ENCODE measurements at regions not wholly inside any gene's neighbourhood (a gene's known extent, or its start where the extent isn't known, plus 50 kb on each side); places are given as distances from the start of the nearest gene placed in this dataset.

- no peak for DNase-seq (ENCODE audit: low spot score)
- no peak for TF ChIP-seq CTCF (IDR thresholded peaks at IDR 0.05; ENCODE audit: extremely low read depth, insufficient read depth, missing control alignments)
- in situ Hi-C loops (cut with MboI; ENCODE audit: low pct_unique_long_range_greater_than_20kb, low sequenced_read_pairs, unreplicated experiment) = no loop called here
Measured at GRCh38 chr5:124328201-124328600, 418.2 kb downstream of the ZNF608 start.

- TF ChIP-seq CTCF (IDR thresholded peaks at IDR 0.05; ENCODE audit: extremely low read depth, insufficient read depth, missing control alignments) = no peak
- in situ Hi-C loops (cut with MboI; ENCODE audit: low pct_unique_long_range_greater_than_20kb, low sequenced_read_pairs, unreplicated experiment) = no loop called here
- no peak for DNase-seq (ENCODE audit: low spot score)
Measured at GRCh38 chr5:124318661-124319060, 427.8 kb downstream of the ZNF608 start.

DNA sequence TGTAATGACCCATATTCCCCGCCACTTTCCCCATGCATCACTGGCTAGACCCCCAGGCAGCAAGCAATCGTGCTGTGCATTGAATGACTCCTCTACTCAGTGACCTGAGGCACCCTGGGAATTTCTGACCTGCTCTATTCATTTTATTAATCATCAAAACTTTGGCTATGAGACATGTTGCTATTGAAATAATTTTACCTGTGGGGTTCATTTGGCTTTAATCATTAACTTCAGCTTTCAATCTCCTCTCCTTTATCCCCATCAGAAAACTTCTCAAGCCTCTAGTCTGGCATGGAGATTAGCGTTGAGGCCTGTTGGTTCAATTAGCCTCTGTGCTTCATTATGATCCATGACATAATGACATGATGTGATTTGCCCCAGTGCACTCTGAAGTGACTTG is 429.0 kb downstream of the ZNF608 start:
- in situ Hi-C loops (cut with MboI; ENCODE audit: low pct_unique_long_range_greater_than_20kb, low sequenced_read_pairs, unreplicated experiment) = no loop called here
- no peak for TF ChIP-seq CTCF (IDR thresholded peaks at IDR 0.05; ENCODE audit: extremely low read depth, insufficient read depth, missing control alignments)
- no peak for DNase-seq (ENCODE audit: low spot score)

DNA sequence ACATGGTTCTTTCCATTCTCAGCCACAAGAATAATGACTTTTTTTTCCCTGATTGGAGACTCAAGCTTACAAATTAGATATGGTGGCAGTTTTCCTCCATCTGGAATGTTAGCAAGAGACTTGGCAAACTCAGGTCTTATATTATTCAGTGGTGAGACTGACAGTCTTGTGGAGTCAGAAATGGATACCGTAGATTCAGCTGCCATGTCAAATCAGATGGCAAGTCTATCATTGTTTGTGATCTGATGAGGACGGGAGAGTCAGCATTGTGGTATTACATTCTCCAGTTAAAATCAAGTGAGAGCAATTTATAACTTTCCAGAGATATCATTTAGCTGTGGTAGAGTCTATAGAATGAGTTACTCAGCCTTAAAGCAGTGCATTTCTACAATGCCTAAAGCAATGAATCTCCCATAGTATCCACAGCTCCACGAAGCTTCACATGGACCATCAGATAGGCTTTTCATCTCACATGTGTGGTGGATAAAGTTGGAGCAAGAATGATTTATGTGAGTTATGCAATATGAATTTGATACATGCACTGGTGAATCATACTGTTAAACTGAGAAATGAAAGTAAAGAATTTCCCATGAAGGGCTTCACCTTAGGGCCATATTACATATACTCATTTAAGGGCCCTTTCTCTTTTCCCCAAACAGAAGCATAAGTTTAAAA is 430.6 kb downstream of the ZNF608 start:
- TF ChIP-seq CTCF (IDR thresholded peaks at IDR 0.05; ENCODE audit: extremely low read depth, insufficient read depth, missing control alignments) = no peak
- in situ Hi-C loops (cut with MboI; ENCODE audit: low pct_unique_long_range_greater_than_20kb, low sequenced_read_pairs, unreplicated experiment) = no loop called here
- DNase-seq (ENCODE audit: low spot score) = no peak

DNA sequence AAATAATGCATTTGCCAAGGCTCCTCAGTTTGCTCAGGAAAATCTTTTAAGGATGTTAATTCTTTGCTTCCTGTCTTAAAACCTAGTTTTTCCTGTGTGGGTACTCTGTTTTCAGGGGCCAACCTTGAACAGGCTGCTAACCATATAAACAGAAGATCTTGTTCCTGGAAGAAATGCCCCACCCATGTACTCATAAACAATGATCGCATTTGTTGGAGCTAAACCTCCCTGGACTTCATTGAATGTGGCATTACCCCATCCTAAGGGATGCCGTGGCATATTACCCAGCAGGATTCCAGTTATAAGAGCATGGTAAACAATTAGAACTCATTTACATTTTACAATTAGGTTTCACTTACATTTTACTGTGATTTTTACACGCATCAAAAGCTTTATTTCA is 436.0 kb downstream of the ZNF608 start:
- TF ChIP-seq CTCF (IDR thresholded peaks at IDR 0.05; ENCODE audit: extremely low read depth, insufficient read depth, missing control alignments) = no peak
- DNase-seq (ENCODE audit: low spot score) = no peak
- in situ Hi-C loops (cut with MboI; ENCODE audit: low pct_unique_long_range_greater_than_20kb, low sequenced_read_pairs, unreplicated experiment) = no loop called here

DNA sequence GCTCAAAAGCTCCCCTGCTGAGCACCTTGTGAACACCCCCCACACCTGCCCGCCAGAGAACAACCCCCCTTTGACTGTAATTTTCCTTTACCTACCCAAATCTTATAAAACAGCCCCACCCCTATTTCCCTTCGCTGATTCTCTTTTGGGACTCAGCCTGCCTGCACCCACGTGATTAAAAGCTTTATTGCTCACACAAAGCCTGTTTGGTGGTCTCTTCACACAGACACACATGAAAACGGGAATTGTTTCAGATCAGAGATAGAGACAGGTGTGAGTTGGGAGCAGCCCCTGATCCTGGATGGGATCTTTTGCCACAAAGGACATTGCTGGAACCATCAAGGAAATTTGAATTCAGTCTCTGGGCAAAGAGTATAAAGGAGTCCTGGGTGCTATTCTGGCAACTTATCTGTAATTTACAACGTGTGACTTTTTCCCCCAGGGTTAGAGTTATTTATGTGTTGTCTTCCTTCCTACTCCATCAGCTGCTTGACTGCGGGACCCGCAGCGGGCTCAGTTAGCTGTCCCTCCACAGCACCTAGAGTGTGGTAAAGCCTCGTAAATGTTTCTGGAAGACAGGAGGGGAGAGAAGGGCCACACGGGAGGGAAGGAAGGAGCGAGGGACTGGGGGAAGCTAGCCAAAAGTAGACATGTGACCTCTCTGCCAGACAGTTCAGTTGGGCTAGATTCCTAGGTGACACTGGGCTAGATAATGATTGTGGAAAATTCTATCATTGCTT is 437.0 kb downstream of the ZNF608 start:
- DNase-seq (ENCODE audit: low spot score) = no peak
- TF ChIP-seq CTCF (IDR thresholded peaks at IDR 0.05; ENCODE audit: extremely low read depth, insufficient read depth, missing control alignments) = no peak
- in situ Hi-C loops (cut with MboI; ENCODE audit: low pct_unique_long_range_greater_than_20kb, low sequenced_read_pairs, unreplicated experiment) = no loop called here
